SK-N-SH treated with all-trans-retinoic acid at 6 μM for 48 hours (cell line): ENCODE measurements at regions not wholly inside any gene's neighbourhood (a gene's known extent, or its start where the extent isn't known, plus 50 kb on each side); places are given as distances from the start of the nearest gene placed in this dataset.

ENCODE experiments used
- ATAC-seq: fragments of 200-7000 bp; cut with Tn5 transposase; 3 replicates; pipeline ENCODE4 v1.9.1; 2020; ENCODE audit warnings: mild to moderate bottlenecking, moderate library complexity
- ARNTL ChIP-seq: fragments of 450-650 bp; formaldehyde crosslinking; IDR thresholded peaks from 2 replicates; pipeline ENCODE4 v1.5.0; 2020; ENCODE audit warnings: low read depth, mild to moderate bottlenecking, moderate library complexity, borderline replicate concordance
- CSDC2 ChIP-seq: fragments of 250-450 bp; sonication (Bioruptor Pico); IDR thresholded peaks from 2 replicates; pipeline ENCODE4 v1.5.0; 2020; ENCODE audit warnings: mild to moderate bottlenecking, moderate library complexity
- CSRNP3 ChIP-seq: fragments of 250-450 bp; sonication (Bioruptor Pico); IDR thresholded peaks from 2 replicates; pipeline ENCODE4 v1.5.1; 2021; ENCODE audit warnings: mild to moderate bottlenecking, moderate library complexity
- ESRRG ChIP-seq: fragments of 250-450 bp; sonication (Bioruptor Pico); IDR thresholded peaks from 2 replicates; pipeline ENCODE4 v1.6.1; 2021; ENCODE audit warnings: mild to moderate bottlenecking
- GLIS3 ChIP-seq: fragments of 250-450 bp; sonication (Bioruptor Pico); IDR thresholded peaks from 2 replicates; pipeline ENCODE4 v1.5.0; 2020; ENCODE audit warnings: mild to moderate bottlenecking, moderate library complexity
- ISL1 ChIP-seq: fragments of 250-450 bp; sonication (Bioruptor Pico); IDR thresholded peaks from 2 replicates; pipeline ENCODE4 v2.1.2; 2022; ENCODE audit warnings: mild to moderate bottlenecking, moderate library complexity
- OSR1 ChIP-seq: fragments of 250-450 bp; sonication (Bioruptor Pico); IDR thresholded peaks from 2 replicates; pipeline ENCODE4 v1.8.0; 2022; ENCODE audit warnings: moderate library complexity, mild to moderate bottlenecking, inconsistent platforms
- PATZ1 ChIP-seq: fragments of 250-450 bp; sonication (Bioruptor Pico); IDR thresholded peaks from 2 replicates; pipeline ENCODE4 v1.8.0; 2020; ENCODE audit warnings: mild to moderate bottlenecking, moderate library complexity, borderline replicate concordance
- RARB ChIP-seq: fragments of 250-450 bp; sonication (Bioruptor Pico); IDR thresholded peaks from 2 replicates; pipeline ENCODE4 v1.8.0; 2021; ENCODE audit warnings: mild to moderate bottlenecking, moderate library complexity
- SNAI2 ChIP-seq: fragments of 250-450 bp; sonication (Bioruptor Pico); IDR thresholded peaks from 2 replicates; pipeline ENCODE4 v1.5.0; 2020; ENCODE audit warnings: mild to moderate bottlenecking, moderate library complexity
- TCF4 ChIP-seq: fragments of 250-450 bp; sonication (Bioruptor Pico); IDR thresholded peaks from 2 replicates; pipeline ENCODE4 v1.8.0; 2021; ENCODE audit warnings: mild to moderate bottlenecking, moderate library complexity, borderline replicate concordance
- TOX ChIP-seq: fragments of 250-450 bp; sonication (Bioruptor Pico); IDR thresholded peaks from 2 replicates; pipeline ENCODE4 v1.8.0; 2021; ENCODE audit warnings: mild to moderate bottlenecking, moderate library complexity, borderline replicate concordance
- TSHZ2 ChIP-seq: fragments of 250-450 bp; sonication (Bioruptor Pico); IDR thresholded peaks from 2 replicates; pipeline ENCODE4 v1.5.0; 2020; ENCODE audit warnings: mild to moderate bottlenecking, moderate library complexity
- ZC3H10 ChIP-seq: fragments of 250-450 bp; sonication (Bioruptor Pico); IDR thresholded peaks from 2 replicates; pipeline ENCODE4 v1.5.1; 2021; ENCODE audit warnings: mild to moderate bottlenecking, moderate library complexity
- ZFP3 ChIP-seq: fragments of 250-450 bp; sonication (Bioruptor Pico); IDR thresholded peaks from 2 replicates; pipeline ENCODE4 v1.5.0; 2020; ENCODE audit warnings: mild to moderate bottlenecking, moderate library complexity
- ZFP30 ChIP-seq: fragments of 450-650 bp; formaldehyde crosslinking; IDR thresholded peaks from 2 replicates; pipeline ENCODE4 v1.5.0; 2022; ENCODE audit warnings: mild to moderate bottlenecking, moderate library complexity
- ZNF565 ChIP-seq: fragments of 450-650 bp; formaldehyde crosslinking; conservative IDR thresholded peaks from 2 replicates; pipeline ENCODE4 v1.5.0; 2020; ENCODE audit warnings: low read depth, mild to moderate bottlenecking, moderate library complexity
- ZNF70 ChIP-seq: fragments of 450-650 bp; formaldehyde crosslinking; IDR thresholded peaks from 2 replicates; pipeline ENCODE4 v1.5.0; 2020; ENCODE audit warnings: mild to moderate bottlenecking, moderate library complexity
- ZNF8 ChIP-seq: fragments of 450-650 bp; formaldehyde crosslinking; IDR thresholded peaks from 2 replicates; pipeline ENCODE4 v1.5.0; 2020; ENCODE audit warnings: mild to moderate bottlenecking, moderate library complexity
- TF ChIP-seq, protein P1 (sequence below): fragments of 250-450 bp; sonication (Bioruptor Pico); IDR thresholded peaks from 2 replicates; pipeline ENCODE4 v1.5.1; 2020; ENCODE audit warnings: low read depth, mild to moderate bottlenecking, moderate library complexity

DNA sequence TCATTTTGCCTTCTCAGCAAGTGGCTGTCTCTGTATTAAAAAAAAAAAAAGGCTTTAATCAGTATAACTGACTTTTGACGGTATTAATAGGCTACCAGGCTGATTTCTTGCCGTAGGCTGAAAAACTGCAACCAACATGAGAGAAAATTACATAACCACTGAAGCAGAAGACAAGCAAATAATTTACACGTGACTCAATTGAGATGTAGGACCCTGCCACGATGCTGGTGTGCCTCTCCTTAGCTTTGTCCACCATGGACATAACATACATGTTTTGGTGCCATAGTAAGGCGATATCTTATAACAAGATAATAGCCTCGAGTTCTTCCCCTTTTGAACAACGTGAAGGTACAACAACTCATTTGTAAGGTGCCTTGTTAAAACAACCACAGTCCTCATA, 88.7 kb upstream of the GRIP1 start:
- no peak for TF ChIP-seq CSDC2
- no peak for TF ChIP-seq GLIS3 (CRISPR knock-in tag)
- no peak for TF ChIP-seq OSR1 (CRISPR knock-in tag)
- no peak for TF ChIP-seq TOX (CRISPR knock-in tag)
- TF ChIP-seq SNAI2, result no peak
- no peak for TF ChIP-seq ZNF8
- no peak for TF ChIP-seq ISL1
- no peak for ATAC-seq

DNA sequence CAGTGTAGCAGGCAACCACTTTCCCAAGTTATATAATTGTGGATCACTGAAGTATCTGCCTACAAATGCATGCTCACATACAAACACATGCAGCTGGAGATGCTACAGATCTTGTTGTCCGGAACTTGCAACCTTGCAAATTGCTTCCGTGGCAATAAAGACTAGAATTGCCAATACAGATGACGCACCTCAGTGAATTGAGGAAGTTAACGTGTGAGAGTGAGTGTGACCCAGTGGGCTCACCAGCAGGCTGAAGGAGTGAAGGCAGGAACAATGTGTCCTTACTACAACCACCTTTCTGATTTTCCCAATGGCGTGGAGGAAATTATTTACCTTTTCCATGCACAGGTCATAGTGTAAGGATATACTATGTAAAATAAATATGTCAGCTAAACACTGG, 89.4 kb upstream of the GRIP1 start:
- no peak for TF ChIP-seq PATZ1 (CRISPR knock-in tag)
- TF ChIP-seq TOX (CRISPR knock-in tag), result no peak
- no peak for TF ChIP-seq CSDC2
- TF ChIP-seq ISL1, result no peak
- no peak for TF ChIP-seq ZNF70
- no peak for TF ChIP-seq ZNF8
- no peak for TF ChIP-seq ZFP30 (CRISPR knock-in tag)
- TF ChIP-seq ZNF565, result no peak
- no peak for TF ChIP-seq CSRNP3 (CRISPR knock-in tag)
- no peak for TF ChIP-seq ARNTL
- TF ChIP-seq OSR1 (CRISPR knock-in tag), result no peak
- ATAC-seq, result no peak

- TF ChIP-seq ZNF70 (no peak), SNAI2 (no peak), GLIS3 (CRISPR knock-in tag) (no peak), PATZ1 (CRISPR knock-in tag) (no peak), ZFP30 (CRISPR knock-in tag) (no peak)
- ATAC-seq, result no peak
Measured at GRCh38 chr12:66774929-66775328, 96.1 kb upstream of the GRIP1 start.

- ATAC-seq, result no peak
- TF ChIP-seq TCF4 (CRISPR knock-in tag), result no peak
- TF ChIP-seq GLIS3 (CRISPR knock-in tag), result no peak
- TF ChIP-seq ARNTL, result no peak
- TF ChIP-seq ZNF565, result no peak
- no peak for TF ChIP-seq RARB (CRISPR knock-in tag)
- TF ChIP-seq ISL1, result no peak
- no peak for TF ChIP-seq TSHZ2 (CRISPR knock-in tag)
- TF ChIP-seq PATZ1 (CRISPR knock-in tag), result no peak
- no peak for TF ChIP-seq ZC3H10 (CRISPR knock-in tag)
- TF ChIP-seq, protein P1, sequence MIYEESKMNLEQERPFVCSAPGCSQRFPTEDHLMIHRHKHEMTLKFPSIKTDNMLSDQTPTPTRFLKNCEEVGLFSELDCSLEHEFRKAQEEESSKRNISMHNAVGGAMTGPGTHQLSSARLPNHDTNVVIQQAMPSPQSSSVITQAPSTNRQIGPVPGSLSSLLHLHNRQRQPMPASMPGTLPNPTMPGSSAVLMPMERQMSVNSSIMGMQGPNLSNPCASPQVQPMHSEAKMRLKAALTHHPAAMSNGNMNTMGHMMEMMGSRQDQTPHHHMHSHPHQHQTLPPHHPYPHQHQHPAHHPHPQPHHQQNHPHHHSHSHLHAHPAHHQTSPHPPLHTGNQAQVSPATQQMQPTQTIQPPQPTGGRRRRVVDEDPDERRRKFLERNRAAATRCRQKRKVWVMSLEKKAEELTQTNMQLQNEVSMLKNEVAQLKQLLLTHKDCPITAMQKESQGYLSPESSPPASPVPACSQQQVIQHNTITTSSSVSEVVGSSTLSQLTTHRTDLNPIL, result no peak
- no peak for TF ChIP-seq ZFP3 (CRISPR knock-in tag)
- no peak for TF ChIP-seq ESRRG (CRISPR knock-in tag)
Measured at GRCh38 chr12:66775871-66776270, 97.0 kb upstream of the GRIP1 start.
